ENCODE measurements at regions not wholly inside any gene's neighbourhood (a gene's known extent, or its start where the extent isn't known, plus 50 kb on each side); places are given as distances from the start of the nearest gene placed in this dataset.

DNA sequence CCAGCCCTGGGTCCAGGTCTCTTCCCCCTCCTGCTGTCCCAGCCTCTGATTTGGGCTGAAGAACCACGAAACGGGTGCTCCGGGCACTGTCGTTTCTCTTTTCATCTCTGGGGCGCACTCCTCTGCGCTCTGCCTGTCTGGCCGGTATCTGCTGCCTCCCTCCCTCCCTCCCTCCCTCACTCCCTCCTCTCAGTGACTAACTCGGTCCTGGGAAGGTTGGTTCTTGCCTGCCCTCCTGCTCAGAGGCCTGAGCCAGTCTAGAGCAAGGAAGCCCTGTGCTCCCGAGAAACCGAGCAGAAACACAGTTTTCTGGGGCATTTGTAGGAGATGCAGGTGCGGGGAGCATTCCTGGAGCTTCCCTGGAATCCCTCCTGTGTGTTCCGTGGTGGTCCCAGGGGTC is 1235.2 kb downstream of the BRD1 start:
- no peak for DNase-seq (ENCODE audit: low read depth, low spot score)

DNA sequence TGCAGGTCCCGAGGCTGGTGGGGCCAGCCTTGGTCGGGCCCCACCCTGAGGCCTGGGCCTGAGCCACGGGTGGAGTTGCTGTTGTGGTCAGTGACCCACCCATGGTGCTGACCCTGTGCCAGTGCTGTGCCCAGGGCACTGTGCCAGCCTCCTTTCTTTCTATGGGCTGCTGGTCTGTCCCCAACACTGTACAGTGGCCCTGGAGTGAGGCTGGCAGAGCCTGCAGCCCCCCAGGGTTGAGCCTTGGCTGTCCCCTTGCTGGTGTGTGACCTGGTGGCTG is 1235.7 kb downstream of the BRD1 start:
- DNase-seq (ENCODE audit: low read depth, low spot score) = no peak

DNA sequence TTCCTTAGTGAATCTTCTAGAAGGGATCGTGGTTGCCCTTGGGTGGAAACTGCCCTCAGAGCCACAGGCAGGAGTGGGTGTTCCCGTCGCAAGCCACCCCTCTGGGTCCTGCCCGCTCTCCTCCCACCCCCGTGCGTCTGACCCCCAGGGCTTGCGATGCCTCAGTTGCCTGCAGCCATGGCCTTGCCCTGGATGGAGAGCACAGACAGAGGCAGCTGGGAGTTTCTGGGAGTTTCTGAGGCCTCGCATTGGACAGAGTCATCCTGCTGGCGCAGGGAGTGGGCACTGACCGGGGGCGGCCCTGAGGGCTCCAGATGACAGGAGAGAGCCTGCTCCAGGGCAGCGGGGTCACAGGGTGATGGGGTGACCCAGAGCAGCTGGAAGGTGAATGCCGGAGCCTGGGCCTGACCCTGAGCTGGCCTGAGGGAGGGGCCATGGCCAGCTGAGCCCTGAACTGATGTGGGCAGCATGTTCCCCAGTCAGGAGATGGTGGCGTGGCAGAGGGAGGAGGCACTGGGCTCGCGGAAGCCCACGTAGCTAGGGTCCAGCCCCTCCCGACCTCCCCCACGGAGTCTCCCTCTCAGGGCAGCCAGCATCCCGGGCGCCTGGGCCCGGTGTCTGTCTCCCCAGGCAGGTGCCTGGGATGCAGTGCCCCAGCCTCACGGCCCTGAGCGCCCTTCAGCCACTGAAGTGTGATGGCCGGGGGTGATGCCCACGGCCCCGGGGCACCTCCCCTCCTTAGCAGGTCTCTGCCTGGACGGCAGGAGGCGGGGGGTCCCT is 1236.2 kb downstream of the BRD1 start:
- no peak for DNase-seq (ENCODE audit: low read depth, low spot score)

DNA sequence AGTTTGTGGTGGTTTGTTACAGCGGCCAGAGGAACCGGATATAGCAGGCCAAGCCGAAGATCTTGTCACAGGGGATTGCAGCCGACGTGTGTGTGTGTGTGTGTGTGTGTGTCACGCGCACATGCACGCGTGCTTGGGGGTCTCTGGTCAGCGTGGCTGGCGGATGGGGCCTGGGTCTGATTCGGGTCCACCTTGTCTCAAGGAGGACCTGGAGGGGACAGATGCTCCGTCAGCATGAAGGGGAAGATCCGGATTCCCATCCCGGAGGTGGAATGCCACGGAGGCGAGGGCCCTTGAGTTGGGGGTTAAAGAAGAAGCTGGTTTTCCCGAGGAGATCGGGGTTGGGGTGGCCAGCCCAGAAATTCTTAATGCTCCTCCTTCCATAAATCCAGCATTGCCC is 1237.8 kb downstream of the BRD1 start:
- DNase-seq (ENCODE audit: low read depth, low spot score) = no peak

DNA sequence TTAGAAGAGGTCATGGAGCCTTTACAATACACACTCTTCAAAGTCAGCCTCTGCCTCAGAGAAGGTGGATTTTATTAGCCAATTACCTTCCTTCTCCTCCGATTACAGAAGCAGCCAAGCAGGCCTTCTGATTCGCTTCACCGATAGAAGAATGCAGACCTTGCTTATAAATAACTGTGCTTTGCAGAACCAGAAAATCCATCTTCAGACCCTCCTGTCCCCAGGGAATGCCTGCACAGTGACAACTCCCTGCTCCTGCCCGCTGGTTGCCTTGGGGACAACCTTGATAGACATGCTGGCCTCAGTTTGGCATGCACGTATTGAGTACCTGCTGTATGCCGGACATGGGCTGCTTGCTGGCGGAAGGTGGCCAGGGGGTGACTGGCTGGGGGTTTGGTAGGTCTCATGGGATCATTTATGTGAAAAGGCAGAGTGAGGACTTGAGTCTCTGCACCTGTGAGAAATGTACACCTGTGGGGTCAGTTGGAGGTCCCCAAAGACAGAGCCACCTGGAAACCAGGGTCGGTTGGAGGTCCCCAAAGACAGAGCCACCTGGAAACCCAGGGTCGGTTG is 1238.7 kb downstream of the BRD1 start:
- DNase-seq (ENCODE audit: low read depth, low spot score) = no peak

DNA sequence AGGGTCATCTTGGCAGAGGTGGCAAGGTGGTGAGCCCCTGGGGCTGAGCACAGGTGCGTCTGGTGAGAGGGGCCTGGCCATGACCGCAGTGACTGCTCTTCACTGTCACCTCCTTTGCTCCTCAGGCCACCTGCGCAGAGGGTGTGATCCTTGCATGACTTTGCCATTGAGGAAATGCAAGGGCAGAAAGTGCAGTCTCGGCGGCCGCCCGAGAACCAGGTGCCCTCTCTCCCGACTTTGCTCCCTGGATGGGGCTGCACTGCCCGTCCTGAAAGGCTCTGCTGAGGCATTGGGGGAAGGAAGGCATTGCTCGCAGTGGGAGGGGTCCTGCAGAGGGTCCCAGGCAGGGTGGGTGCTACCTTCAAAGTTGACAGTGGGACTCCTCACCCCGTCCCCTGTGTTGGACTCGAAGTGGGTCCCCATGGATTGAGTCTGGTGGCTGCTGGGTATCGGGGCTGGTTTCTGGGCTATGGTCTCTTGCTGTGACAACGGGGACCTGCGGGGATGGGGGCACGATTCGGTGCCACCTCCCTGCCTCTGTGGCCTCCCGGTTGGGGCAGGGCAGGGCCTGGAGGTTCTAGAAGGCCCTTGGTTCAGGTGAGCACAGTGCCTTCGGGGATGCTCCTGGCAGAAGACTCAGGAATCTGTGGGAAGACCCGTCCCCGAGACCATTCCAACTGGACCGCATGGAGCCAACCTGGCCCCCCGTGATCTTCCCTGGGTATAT is 1239.4 kb downstream of the BRD1 start:
- no peak for DNase-seq (ENCODE audit: low read depth, low spot score)

DNA sequence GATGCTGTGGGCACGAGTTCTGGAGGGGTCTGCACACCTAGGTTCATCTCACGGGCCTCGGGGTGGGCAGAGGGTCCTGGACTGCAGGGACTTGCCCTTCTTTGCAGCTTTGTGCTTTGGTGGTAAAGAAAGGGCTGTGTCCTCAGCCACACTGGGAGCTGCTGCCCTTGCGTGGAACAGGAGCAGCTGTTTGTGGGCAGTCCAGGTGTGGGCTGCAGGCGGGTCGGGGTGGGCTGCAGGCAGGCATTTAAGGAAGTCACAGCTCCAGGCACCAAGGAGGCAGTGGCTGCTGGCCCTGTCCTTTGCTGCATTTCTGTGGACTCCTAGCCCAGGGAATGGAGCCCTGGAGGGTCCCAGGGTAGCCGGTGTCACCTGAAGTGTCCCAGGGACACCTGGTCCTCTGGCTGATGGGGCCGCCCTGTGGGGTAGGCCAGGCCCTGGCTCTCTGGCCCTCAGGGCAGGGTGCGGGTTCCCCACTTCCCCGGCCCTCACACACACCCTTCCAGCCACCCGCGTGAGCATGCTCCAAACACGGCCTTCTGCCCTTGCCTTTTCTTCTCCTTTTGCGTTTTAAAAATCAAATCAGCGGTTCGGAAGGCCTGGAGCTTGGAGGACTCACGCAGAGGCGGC is 1240.3 kb downstream of the BRD1 start:
- no peak for DNase-seq (ENCODE audit: low read depth, low spot score)

DNA sequence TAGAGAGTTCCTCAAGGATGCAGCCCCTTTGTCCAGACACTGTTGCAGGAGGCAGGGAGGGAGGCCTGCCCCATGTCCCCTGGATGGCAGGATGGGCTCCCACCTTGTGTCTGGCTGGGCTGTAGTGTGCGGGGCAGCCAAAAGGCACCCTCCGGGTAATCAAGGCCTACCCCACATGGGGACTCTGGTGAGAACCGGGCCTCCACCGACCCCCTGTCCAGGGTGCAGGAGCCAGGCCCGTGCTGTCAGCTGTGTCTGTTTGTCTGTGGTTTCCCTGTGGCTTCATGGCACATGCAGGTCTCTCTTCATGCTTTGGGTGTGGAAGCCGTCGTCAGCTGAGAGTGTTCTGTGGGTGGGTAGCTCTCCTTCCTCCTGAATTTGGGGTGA is 1240.9 kb downstream of the BRD1 start:
- no peak for DNase-seq (ENCODE audit: low read depth, low spot score)

DNA sequence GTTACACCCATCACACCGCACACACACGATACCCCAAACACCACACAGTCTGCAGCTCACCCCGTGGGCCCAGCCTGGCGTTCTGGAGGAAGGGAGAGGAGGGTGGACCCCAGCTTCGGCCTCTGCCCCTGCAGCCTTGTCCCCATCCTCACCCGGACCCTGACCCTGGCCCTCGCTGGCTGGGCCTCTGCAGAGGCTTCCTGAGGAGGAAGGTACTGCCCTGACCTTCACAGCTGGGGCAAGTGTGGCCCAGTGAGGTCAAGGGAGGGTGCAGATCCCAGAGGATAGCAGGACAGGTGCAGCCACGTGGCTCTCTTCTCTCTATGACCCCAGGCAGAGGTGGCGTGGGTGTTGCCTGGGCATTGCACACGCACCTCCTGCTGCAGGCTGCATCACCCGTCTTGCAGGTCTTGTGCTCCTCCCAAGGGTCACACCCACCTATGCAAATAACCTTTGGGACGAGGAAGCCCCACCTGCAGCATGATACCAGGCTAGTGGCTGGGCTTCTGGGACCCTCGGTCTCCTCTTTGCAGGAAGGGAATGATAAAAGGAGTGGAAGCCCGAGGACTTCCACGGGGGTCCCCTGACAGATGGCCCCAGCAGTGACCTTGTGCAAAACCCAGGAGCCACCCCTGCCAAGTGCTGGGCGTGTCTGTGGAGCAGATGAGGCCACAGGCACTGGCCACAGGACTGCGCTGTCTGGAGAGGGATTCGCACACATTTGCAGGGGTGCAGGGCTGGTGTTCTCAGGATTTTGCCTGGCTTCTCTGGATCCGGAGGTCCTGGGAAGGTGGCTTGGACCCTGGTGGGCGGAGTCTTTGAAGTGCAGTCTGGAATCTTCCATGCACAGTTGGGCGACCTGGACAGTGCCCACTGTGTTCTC is 1241.5 kb downstream of the BRD1 start:
- DNase-seq (ENCODE audit: low read depth, low spot score) = no peak

DNA sequence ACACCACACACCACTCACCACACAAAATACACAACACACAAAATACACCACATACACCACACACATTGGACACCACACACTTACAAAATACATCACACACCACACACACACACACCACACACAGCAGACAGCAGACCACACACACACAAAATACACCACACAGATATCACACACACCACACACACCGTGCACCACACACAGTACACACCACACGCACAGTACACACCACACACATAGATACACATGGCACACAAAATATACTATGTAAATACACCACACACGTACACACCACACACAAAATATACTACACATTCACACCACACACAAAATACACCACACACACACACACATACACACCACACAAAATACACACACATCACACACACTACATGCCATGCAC is 1243.5 kb downstream of the BRD1 start:
- DNase-seq (ENCODE audit: low read depth, low spot score) = no peak

DNA sequence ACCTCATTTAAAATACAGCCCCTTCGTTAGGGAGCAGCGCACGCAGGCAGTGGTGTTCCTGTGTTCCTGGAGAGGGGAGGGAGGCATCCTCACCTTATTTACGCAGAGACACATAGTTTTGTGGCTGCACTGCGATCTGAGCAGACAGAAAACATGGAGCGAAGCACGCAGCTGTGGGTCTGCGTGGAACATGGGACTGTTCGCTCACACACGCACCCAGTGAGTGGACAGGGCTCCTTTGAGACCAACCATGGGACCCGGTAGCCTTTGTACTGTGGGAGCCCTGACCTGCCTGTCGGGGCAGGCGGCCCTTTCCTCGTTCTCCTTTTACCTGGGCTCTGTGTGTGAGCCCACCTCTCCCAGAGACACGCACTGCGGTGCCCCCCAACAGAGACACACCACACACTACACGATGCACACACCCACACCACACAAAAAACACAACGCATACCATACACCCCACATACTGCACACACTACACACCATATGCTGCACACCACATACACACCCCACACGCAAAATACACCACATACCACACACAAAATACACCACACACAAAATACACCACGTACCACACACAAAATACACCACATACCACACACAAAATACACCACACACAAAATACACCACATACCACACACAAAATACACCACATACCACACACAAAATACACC is 1245.7 kb downstream of the BRD1 start:
- no peak for DNase-seq (ENCODE audit: low read depth, low spot score)

DNA sequence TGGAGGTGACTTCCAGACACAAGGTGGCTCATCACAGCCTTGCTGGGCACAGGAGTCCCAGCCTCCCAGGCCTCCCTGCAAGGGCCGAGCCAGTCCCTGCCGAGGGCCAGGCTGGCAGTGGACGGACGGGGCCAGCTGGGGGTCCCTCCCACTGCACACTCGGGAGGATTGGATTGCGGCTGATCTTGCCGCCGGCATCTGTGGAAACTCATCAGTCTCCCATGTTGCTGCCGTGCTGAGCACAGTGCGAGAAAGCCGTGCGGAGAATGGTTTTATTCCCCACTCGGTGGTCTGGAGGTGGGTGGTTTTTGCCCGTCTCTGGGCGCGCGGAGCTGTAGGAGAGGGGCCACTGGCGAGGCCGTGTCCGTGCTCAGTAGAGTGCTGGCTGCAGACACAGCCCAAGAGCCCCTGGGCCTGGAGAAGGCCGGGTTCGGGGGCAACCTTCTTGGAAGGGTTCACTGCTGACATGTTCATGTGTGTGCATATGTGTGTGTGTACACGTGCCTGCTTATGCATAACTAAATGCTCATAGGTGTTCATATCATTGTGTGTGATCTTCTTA is 1246.4 kb downstream of the BRD1 start:
- no peak for DNase-seq (ENCODE audit: low read depth, low spot score)

DNA sequence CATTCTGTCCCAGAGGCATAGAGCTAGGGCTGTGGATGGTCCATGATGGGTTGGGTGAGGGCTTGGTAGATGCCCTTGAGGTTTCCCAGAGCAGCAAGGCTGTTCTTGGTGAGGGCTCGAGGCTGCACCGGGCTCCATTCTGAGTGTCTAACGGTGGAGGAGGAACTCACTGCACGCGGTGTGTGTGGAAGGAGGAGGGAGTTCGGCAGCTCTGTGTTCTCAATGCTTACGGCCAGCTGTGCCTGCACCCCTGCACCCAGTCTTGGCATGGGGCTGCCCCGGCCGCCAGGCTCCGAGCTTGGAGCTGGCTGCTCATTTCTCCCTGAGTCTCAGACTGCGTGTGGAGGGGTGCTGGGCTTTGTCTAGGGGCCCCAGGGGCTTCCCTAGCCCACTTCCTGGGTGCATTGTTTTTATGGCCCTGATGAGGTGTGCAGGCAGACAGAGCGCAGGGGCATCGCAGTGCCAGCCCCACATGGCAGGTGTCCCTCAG is 1247.1 kb downstream of the BRD1 start:
- no peak for DNase-seq (ENCODE audit: low read depth, low spot score)

DNA sequence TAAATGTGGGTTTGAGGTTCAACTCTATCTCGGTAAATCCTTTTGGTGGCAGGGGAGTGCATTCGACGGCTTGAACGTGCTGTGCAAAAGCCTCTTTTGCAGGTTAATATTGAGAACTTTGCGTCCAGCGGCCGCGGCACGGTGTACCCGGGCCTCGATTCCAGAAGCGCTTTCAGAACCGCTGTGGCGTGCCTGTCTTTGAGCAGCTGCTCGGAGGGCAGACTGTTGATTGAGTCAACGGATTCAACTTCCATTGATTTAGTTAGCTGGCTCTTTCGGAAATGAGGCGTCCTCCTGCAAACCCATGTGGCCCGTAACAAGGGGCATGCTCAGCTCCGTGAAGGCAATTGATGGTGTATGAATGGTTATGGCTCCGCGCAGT is 1247.8 kb downstream of the BRD1 start:
- DNase-seq (ENCODE audit: low read depth, low spot score) = no peak

DNA sequence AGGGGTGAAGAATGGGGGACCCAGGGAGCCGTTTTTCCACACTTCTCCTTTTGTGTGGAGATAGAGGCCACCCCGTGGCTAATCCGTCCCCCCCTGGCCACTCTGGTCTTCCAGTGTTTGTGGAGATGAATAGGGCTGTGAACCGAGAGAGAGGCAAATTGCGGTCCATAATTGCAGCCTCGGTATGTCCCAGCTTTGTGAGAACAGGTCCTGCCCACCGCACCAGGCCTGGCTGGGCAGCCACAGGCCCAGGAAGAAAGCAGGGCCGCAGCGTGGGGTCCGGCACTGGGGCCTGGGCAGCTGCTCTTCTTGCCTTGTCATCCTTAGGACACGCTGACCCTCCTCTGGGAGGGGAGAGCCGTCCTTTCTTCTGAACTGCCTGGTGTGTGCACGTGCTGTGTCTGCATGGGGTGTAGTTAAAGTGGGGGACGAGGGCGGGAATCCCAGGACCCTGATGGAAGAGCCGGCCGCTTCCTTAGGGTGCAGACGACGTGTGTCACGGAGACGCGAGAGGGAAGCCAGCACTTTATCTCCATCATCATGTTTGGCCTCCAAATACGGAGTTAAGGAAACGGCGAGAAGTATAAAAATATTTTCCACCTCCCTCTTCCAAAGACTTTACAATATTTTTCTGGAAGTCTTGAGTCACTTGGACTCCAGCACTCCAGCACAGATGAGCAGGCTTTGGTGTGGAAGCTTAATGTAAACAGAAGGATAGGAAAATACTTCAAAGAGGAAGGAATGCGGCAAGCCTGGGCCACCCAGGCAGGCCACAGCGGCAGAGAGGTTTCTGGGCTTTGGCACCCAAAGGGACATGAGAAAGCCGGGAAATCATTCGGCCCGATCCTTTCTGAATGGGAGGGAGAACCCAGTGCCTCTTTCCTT is 1248.4 kb downstream of the BRD1 start:
- no peak for DNase-seq (ENCODE audit: low read depth, low spot score)

DNA sequence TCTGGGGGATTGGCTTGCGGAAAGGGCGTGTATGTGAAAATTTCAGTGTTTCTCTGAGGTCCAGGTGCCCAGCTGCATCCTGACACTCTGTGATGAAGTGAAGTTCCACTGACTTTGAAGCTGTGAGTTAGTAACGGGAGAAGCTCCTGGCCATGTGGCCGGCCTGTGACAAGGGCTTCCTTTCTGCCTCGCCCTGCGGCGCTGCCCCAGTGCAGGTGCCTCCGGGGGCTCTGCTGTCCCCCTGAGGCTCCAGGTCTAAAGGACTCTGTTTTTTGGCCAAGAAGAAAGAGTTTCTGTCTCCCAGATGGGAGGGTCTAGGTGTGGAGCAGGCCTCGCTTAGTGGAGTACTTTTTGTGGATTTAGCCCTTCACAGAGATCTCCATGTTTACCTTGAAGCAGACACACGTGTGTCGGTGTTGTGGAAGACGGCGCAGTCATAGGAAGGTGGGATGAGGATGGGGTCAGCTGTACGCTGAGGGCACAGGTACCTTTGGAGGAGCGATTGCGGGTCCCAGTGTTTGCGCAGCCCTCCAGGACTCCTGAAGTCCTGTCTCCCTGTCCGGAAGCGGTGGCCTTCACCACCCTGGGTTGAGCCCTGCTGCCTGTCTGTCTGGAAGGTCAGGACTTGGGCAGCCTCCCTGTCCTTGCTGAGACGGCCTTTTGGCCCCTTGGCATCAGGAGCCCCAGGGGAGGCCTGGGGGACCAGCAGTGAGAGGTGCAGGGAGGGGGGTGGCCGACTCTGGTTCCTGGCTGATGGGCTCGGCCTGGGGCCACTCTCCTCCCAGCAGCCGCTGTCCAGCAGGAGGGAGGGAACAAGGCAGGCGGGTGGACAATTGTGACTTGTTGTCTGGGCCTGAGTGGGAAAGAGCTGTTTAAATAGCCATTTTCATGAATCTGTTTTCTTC is 1249.3 kb downstream of the BRD1 start:
- no peak for DNase-seq (ENCODE audit: low read depth, low spot score)

DNA sequence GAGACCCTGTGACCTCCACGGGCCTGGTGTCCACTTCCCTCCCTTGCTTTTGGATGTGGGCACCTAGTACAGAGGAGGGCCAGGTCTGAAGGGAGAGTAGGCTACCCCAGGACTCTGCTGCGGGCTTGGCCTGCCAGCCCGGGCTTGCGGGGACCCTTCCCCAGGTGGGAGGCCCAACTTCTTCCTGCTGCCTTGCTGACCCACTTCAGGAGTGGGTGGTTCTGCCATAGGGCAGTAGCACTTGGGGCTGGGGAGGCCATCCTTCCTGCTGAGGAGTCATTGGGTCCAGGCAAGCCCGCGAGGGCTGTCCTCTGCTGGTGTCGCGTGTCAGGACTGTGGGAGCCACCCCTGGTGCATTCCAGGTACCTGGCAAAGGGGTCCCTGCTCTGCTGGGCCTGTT is 1250.0 kb downstream of the BRD1 start:
- no peak for DNase-seq (ENCODE audit: low read depth, low spot score)

DNA sequence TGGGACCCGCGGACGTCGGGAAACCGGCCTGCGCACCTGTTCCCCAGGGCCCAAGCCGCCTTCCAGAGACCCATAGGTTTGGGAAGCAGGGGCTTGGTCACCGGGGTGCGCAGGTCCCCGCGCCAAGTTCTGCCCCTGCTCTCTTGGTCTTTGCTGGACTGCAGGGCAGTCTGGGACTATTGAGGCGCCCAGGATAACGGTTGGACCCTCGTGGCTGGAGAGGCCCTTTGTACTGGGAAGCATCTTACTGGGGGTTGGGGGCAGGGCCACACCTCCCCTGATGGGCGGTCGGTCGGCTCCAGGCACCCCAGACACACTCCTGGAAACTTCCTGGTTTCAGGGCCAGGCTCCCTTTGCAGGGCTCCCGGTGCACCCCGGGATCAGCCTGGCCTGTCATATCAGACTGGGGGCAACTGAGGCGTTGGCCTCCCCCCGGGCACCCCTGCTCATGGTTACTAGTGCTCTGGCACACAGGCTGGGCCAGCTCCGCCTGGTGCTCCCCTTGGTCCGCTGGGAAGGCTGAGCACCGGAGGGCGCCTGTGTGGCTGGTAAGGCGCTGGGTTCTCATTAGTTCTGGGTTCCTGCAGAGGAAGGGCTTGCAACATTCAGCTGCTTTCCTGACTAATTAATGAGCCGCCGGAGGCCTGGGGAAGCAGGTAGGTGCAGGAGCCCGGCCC is 1250.5 kb downstream of the BRD1 start:
- no peak for DNase-seq (ENCODE audit: low read depth, low spot score)
